ENCODE measurements at regions not wholly inside any gene's neighbourhood (a gene's known extent, or its start where the extent isn't known, plus 50 kb on each side); places are given as distances from the start of the nearest gene placed in this dataset.

GRCh38 chr5:110150199-110150598 lies 460.5 kb downstream of the MAN2A1 start:
- no peak for DNase-seq

GRCh38 chr5:110159202-110159601 lies 469.5 kb downstream of the MAN2A1 start:
- no peak for DNase-seq

- DNase-seq: no peak
These were observed 471.4 kb downstream of the MAN2A1 start for GRCh38 chr5:110161162-110161561.

- no peak for DNase-seq
These were observed 475.6 kb downstream of the MAN2A1 start for GRCh38 chr5:110165366-110165765.

- DNase-seq: no peak
These were observed 477.7 kb downstream of the MAN2A1 start for GRCh38 chr5:110167384-110167783.

GRCh38 chr5:110169461-110169860 lies 479.7 kb downstream of the MAN2A1 start:
- no peak for DNase-seq

GRCh38 chr5:110177729-110178128 lies 488.0 kb downstream of the MAN2A1 start:
- no peak for DNase-seq

GRCh38 chr5:110179321-110179720 lies 489.6 kb downstream of the MAN2A1 start:
- no peak for DNase-seq

GRCh38 chr5:110194191-110194590 lies 504.5 kb downstream of the MAN2A1 start:
- no peak for DNase-seq

GRCh38 chr5:110195288-110195687 lies 505.6 kb downstream of the MAN2A1 start:
- no peak for DNase-seq

GRCh38 chr5:110201791-110202190 lies 512.1 kb downstream of the MAN2A1 start:
- no peak for DNase-seq

- no peak for DNase-seq
These were observed 513.9 kb downstream of the MAN2A1 start for GRCh38 chr5:110203661-110204060.

GRCh38 chr5:110209401-110209800 lies 517.1 kb downstream of the TMEM232 start:
- no peak for DNase-seq

GRCh38 chr5:110218981-110219380 lies 507.5 kb downstream of the TMEM232 start:
- DNase-seq: no peak

- no peak for DNase-seq
These were observed 506.7 kb downstream of the TMEM232 start for GRCh38 chr5:110219769-110220168.

GRCh38 chr5:110221036-110221435 lies 505.4 kb downstream of the TMEM232 start:
- no peak for DNase-seq

- no peak for DNase-seq
These were observed 502.4 kb downstream of the TMEM232 start for GRCh38 chr5:110224050-110224449.

- no peak for DNase-seq
These were observed 500.5 kb downstream of the TMEM232 start for GRCh38 chr5:110225949-110226348.

- DNase-seq: no peak
These were observed 486.7 kb downstream of the TMEM232 start for GRCh38 chr5:110239786-110240185.

- DNase-seq: no peak
These were observed 483.5 kb downstream of the TMEM232 start for GRCh38 chr5:110242950-110243349.

GRCh38 chr5:110248921-110249320 lies 477.6 kb downstream of the TMEM232 start:
- DNase-seq: no peak

GRCh38 chr5:110250355-110250754 lies 476.1 kb downstream of the TMEM232 start:
- no peak for DNase-seq

GRCh38 chr5:110250755-110251154 lies 475.7 kb downstream of the TMEM232 start:
- DNase-seq: no peak

GRCh38 chr5:110251366-110251765 lies 475.1 kb downstream of the TMEM232 start:
- no peak for DNase-seq

GRCh38 chr5:110255194-110255593 lies 471.3 kb downstream of the TMEM232 start:
- no peak for DNase-seq

GRCh38 chr5:110256298-110256697 lies 470.2 kb downstream of the TMEM232 start:
- no peak for DNase-seq

Measured in activated T-cell treated with anti-CD3 and anti-CD28 coated beads, Interleukin-2, amount 50 U/mL, for 1 hour (primary cell).